Thyroid gland (tissue), 4 donors: ENCODE measurements at regions not wholly inside any gene's neighbourhood (a gene's known extent, or its start where the extent isn't known, plus 50 kb on each side); places are given as distances from the start of the nearest gene placed in this dataset.
"Not testable (repeated sequence)": the region's sequence is repeated elsewhere in the genome, so short reads cannot be mapped to it uniquely, and the experiment has no call there.

ENCODE experiments used
- DNase-seq, 2 donors: peaks; one replicate each; pipeline ENCODE4 v3.0.0-alpha.2; 2019
- H3K27ac ChIP-seq, 3 donors: fragments of 200-600 bp; sonication (generic); 1 replicate in 2 of 3; 2 replicates in 1 of 3; pipeline ENCODE4 v1.5.1; 2016 to 2019; ENCODE audit warnings: mild to moderate bottlenecking in 1 of 3, moderate library complexity in 1 of 3
- H3K27me3 ChIP-seq: fragments of 200-600 bp; sonication (generic); one replicate; pipeline ENCODE4 v1.5.1; 2019
- H3K36me3 ChIP-seq, 2 donors: fragments of 200-600 bp; sonication (generic); one replicate each; pipeline ENCODE4 v1.5.1; 2016 to 2019
- H3K4me1 ChIP-seq, 2 donors: fragments of 200-600 bp; sonication (generic); one replicate each; pipeline ENCODE4 v1.5.1; 2017 to 2019
- H3K4me3 ChIP-seq, 3 donors: fragments of 200-600 bp; sonication (generic); replicated peaks in 1 of 3; 1 replicate in 2 of 3; 2 replicates in 1 of 3; pipeline ENCODE4 v1.5.1; 2016; ENCODE audit warnings: mild to moderate bottlenecking in 1 of 3
- H3K9me3 ChIP-seq: fragments of 200-600 bp; sonication (generic); one replicate; pipeline ENCODE4 v1.5.1; 2017
- CTCF ChIP-seq, 6 experiments: fragments of 200-600 bp in 3 of 6; fragments of 450-650 bp in 3 of 6; sonication (generic) in 3 of 6; IDR thresholded peaks; one replicate each; pipeline ENCODE4 v1.5.1; 2016 to 2019; ENCODE audit warnings: antibody characterized with exemption in 6 of 6, mild to moderate bottlenecking in 2 of 6, inconsistent platforms in 1 of 6, moderate library complexity in 1 of 6
- POLR2A ChIP-seq, 2 donors: fragments of 450-650 bp; IDR thresholded peaks; one replicate each; pipeline ENCODE4 v1.6.1; 2017; ENCODE audit warnings: antibody characterized with exemption in 2 of 2, mild to moderate bottlenecking in 2 of 2, moderate library complexity in 1 of 2
- WGBS, 2 donors: methylation state at CpG; one replicate each; pipeline ENCODE4 v1.1.5; 2017; 5-methylcytosine and 5-hydroxymethylcytosine counted together
- intact Hi-C: fragments of 100-400 bp; cut with DNase I; formaldehyde crosslinking; loops from one replicate; pipeline ENCODE4 v1.15.1; 2023

GRCh38 chr2:58701688-58702301, 460.7 kb upstream of the FANCL start:
- Histone ChIP-seq H3K4me1 (no peaks in the 10 kb centered on the region), H3K36me3 (no peaks in the 10 kb centered on the region), H3K9me3 (no peaks in the 10 kb centered on the region), H3K4me3 (no peak overlapping the region), H3K27me3 (no peaks in the 10 kb centered on the region), H3K27ac (no peak overlapping the region)
- no peak for TF ChIP-seq POLR2A (IDR thresholded peaks at IDR 0.05)
- TF ChIP-seq CTCF (IDR thresholded peaks at IDR 0.05) = no peak
- no peak for DNase-seq
- 85% methylated on average over 3 of the region's 3 CpGs for WGBS, 2 donors
- intact Hi-C loops = no loop called here

- intact Hi-C loops = no loop called here
- no peaks in the 10 kb centered on the region for H3K36me3 ChIP-seq
- TF ChIP-seq CTCF (IDR thresholded peaks at IDR 0.05) (no peak), POLR2A (IDR thresholded peaks at IDR 0.05) (no peak)
- DNase-seq = no peak
- no peaks in the 10 kb centered on the region for H3K4me1 ChIP-seq
- no peak overlapping the region for H3K27ac ChIP-seq
- 88 to 89% methylated on average over 1 of the region's 1 CpG for WGBS, 2 donors
- H3K4me3 ChIP-seq = no peak overlapping the region
- H3K9me3 ChIP-seq = no peaks in the 10 kb centered on the region
- no peaks in the 10 kb centered on the region for H3K27me3 ChIP-seq
These were observed 459.5 kb upstream of the FANCL start for GRCh38 chr2:58700591-58700990.

- WGBS, 2 donors = 73 to 77% methylated on average over 3 of the region's 3 CpGs
- no peak overlapping the region for H3K27ac ChIP-seq
- no peaks in the 10 kb centered on the region for H3K27me3 ChIP-seq
- DNase-seq = no peak
- H3K36me3 ChIP-seq = no peaks in the 10 kb centered on the region
- no peak overlapping the region for H3K4me3 ChIP-seq
- H3K9me3 ChIP-seq = no peaks in the 10 kb centered on the region
- TF ChIP-seq CTCF (IDR thresholded peaks at IDR 0.05) = no peak
- no peak for TF ChIP-seq POLR2A (IDR thresholded peaks at IDR 0.05)
- intact Hi-C loops = no loop called here
- no peaks in the 10 kb centered on the region for H3K4me1 ChIP-seq
These were observed 458.3 kb upstream of the FANCL start for GRCh38 chr2:58699411-58699810.

- intact Hi-C loops = no loop called here
- no peaks in the 10 kb centered on the region for H3K9me3 ChIP-seq
- no peaks in the 10 kb centered on the region for H3K36me3 ChIP-seq
- DNase-seq = no peak
- no peak overlapping the region for H3K27ac ChIP-seq
- WGBS, 2 donors = 78 to 86% methylated on average over 4 of the region's 4 CpGs
- no peaks in the 10 kb centered on the region for H3K27me3 ChIP-seq
- no peaks in the 10 kb centered on the region for H3K4me1 ChIP-seq
- no peak overlapping the region for H3K4me3 ChIP-seq
- no peak for TF ChIP-seq POLR2A (IDR thresholded peaks at IDR 0.05)
- no peak for TF ChIP-seq CTCF (IDR thresholded peaks at IDR 0.05)
These were observed 457.5 kb upstream of the FANCL start for GRCh38 chr2:58698620-58699019.

- DNase-seq, H3K9me3 ChIP-seq, intact Hi-C loops, H3K27me3 ChIP-seq, H3K27ac ChIP-seq, H3K4me1 ChIP-seq, H3K36me3 ChIP-seq, H3K4me3 ChIP-seq: not testable (repeated sequence)
- 66 to 95% methylated on average over 2 of the region's 2 CpGs for WGBS, 2 donors
These were observed 453.0 kb upstream of the FANCL start for GRCh38 chr2:58694114-58694513.

- H3K27ac ChIP-seq, H3K27me3 ChIP-seq, H3K4me1 ChIP-seq, H3K9me3 ChIP-seq, H3K4me3 ChIP-seq, DNase-seq, intact Hi-C loops, H3K36me3 ChIP-seq: not testable (repeated sequence)
- WGBS, 2 donors = 69 to 92% methylated on average over 2 of the region's 2 CpGs
These were observed 449.9 kb upstream of the FANCL start for GRCh38 chr2:58691041-58691440.
